HEK293 (cell line): ENCODE measurements at regions not wholly inside any gene's neighbourhood (a gene's known extent, or its start where the extent isn't known, plus 50 kb on each side); places are given as distances from the start of the nearest gene placed in this dataset.

Source experiments
- CTCF ChIP-seq: fragments of 450-650 bp; formaldehyde crosslinking; IDR thresholded peaks from 2 replicates; pipeline ENCODE4 v1.5.1; 2016; ENCODE audit warnings: missing biosample characterization, missing genetic modification characterization
- IKZF3 ChIP-seq: fragments of 450-650 bp; IDR thresholded peaks from 2 replicates; pipeline ENCODE4 v1.5.0; 2018; ENCODE audit warnings: missing biosample characterization, mild to moderate bottlenecking, missing genetic modification characterization, moderate library complexity
- REST ChIP-seq: fragments of 450-650 bp; formaldehyde crosslinking; IDR thresholded peaks from 2 replicates; pipeline ENCODE4 v1.5.1; 2016; ENCODE audit warnings: missing biosample characterization, missing genetic modification characterization
- ZBTB26 ChIP-seq: fragments of 450-650 bp; formaldehyde crosslinking; optimal IDR thresholded peaks from 2 replicates; pipeline ENCODE3; 2016; ENCODE audit warnings: missing biosample characterization, mild to moderate bottlenecking, missing genetic modification characterization
- ZNF211 ChIP-seq: fragments of 450-650 bp; formaldehyde crosslinking; IDR thresholded peaks from 2 replicates; pipeline ENCODE4 v1.5.1; 2016; ENCODE audit warnings: low read depth, missing biosample characterization, missing genetic modification characterization
- ZNF274 ChIP-seq, 2 experiments: fragments of 200-500 bp in 1 of 2; fragments of 450-650 bp in 1 of 2; sonication (Bioruptor generic) in 1 of 2; formaldehyde crosslinking in 1 of 2; IDR thresholded peaks; 2 replicates each; pipeline versions ENCODE4 v1.5.1 to v1.6.1; 2014 to 2016; ENCODE audit warnings: borderline replicate concordance in 1 of 2, inconsistent platforms in 1 of 2, low read length in 1 of 2, missing biosample characterization in 1 of 2, missing genetic modification characterization in 1 of 2
- ZNF398 ChIP-seq: fragments of 450-650 bp; formaldehyde crosslinking; IDR thresholded peaks from 2 replicates; pipeline ENCODE4 v1.5.1; 2017; ENCODE audit warnings: missing biosample characterization, missing genetic modification characterization
- ZNF561 ChIP-seq: fragments of 450-650 bp; IDR thresholded peaks from 2 replicates; pipeline ENCODE4 v1.5.1; 2018; ENCODE audit warnings: missing biosample characterization, missing genetic modification characterization, borderline replicate concordance
- ZNF623 ChIP-seq: fragments of 450-650 bp; formaldehyde crosslinking; IDR thresholded peaks from 2 replicates; pipeline ENCODE4 v1.5.1; 2016; ENCODE audit warnings: missing biosample characterization, missing genetic modification characterization

GRCh38 chr9:81384911-81385310 is 304.4 kb downstream of the TLE1 start:
- no peak for TF ChIP-seq REST (tag by site-specific recombination)
- TF ChIP-seq ZBTB26 (tag by site-specific recombination), result no peak
- TF ChIP-seq CTCF (tag by site-specific recombination), result no peak
- no peak for TF ChIP-seq ZNF398 (tag by site-specific recombination)
- TF ChIP-seq ZNF274 (IDR thresholded peaks at IDR 0.05; ENCODE audit: low read length), result no peak
- no peak for TF ChIP-seq ZNF274 (tag by site-specific recombination; IDR thresholded peaks at IDR 0.05; ENCODE audit: borderline replicate concordance)
- TF ChIP-seq IKZF3 (tag by site-specific recombination), result no peak
- no peak for TF ChIP-seq ZNF561
- no peak for TF ChIP-seq ZNF211 (tag by site-specific recombination)
- no peak for TF ChIP-seq ZNF623 (tag by site-specific recombination)
